ENCODE measurements at regions not wholly inside any gene's neighbourhood (a gene's known extent, or its start where the extent isn't known, plus 50 kb on each side); places are given as distances from the start of the nearest gene placed in this dataset.

DNA sequence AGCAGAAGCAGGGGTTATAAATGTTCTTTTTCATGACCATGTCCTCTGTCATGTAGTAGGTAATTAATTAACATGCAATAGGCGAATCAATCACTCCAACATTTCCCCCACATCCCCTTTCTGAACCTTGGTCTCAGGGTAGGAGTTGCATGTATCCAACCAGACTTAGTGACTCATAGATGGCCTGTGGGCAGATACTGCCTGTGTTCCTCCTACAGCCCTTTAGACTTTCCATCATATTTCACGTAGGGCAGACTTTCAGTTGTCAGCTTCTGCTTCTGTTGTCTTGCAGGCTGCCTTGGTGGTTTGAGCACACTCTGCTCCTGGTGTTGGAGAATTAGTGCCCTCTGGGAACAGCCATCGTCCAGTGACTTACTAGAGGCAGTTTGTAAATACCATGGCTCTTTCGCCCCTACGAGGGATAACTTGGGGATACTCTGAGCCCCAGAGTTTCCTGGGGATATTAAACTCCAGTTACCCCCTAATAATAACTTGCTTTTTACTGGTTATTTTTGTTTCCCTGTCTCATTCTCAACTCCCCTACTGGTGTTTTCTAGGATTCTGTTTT is 244.4 kb downstream of the EDEM1 start (continued):
- TF ChIP-seq, protein P1, sequence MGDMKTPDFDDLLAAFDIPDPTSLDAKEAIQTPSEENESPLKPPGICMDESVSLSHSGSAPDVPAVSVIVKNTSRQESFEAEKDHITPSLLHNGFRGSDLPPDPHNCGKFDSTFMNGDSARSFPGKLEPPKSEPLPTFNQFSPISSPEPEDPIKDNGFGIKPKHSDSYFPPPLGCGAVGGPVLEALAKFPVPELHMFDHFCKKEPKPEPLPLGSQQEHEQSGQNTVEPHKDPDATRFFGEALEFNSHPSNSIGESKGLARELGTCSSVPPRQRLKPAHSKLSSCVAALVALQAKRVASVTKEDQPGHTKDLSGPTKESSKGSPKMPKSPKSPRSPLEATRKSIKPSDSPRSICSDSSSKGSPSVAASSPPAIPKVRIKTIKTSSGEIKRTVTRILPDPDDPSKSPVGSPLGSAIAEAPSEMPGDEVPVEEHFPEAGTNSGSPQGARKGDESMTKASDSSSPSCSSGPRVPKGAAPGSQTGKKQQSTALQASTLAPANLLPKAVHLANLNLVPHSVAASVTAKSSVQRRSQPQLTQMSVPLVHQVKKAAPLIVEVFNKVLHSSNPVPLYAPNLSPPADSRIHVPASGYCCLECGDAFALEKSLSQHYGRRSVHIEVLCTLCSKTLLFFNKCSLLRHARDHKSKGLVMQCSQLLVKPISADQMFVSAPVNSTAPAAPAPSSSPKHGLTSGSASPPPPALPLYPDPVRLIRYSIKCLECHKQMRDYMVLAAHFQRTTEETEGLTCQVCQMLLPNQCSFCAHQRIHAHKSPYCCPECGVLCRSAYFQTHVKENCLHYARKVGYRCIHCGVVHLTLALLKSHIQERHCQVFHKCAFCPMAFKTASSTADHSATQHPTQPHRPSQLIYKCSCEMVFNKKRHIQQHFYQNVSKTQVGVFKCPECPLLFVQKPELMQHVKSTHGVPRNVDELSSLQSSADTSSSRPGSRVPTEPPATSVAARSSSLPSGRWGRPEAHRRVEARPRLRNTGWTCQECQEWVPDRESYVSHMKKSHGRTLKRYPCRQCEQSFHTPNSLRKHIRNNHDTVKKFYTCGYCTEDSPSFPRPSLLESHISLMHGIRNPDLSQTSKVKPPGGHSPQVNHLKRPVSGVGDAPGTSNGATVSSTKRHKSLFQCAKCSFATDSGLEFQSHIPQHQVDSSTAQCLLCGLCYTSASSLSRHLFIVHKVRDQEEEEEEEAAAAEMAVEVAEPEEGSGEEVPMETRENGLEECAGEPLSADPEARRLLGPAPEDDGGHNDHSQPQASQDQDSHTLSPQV (IDR thresholded peaks at IDR 0.05), result peak; percentile 67
- TF ChIP-seq ZNF239 (CRISPR knock-in tag; IDR thresholded peaks at IDR 0.05) (no peak), ZNF41 (CRISPR knock-in tag; conservative IDR thresholded peaks at IDR 0.05) (no peak), SUPT5H (IDR thresholded peaks at IDR 0.05) (no peak), NCOA6 (IDR thresholded peaks at IDR 0.05) (no peak), ELF2 (CRISPR knock-in tag; IDR thresholded peaks at IDR 0.05) (no peak), ZNF696 (CRISPR knock-in tag; conservative IDR thresholded peaks at IDR 0.05) (no peak), ZFPM2 (CRISPR knock-in tag; IDR thresholded peaks at IDR 0.05) (no peak), ZBTB17 (CRISPR knock-in tag; IDR thresholded peaks at IDR 0.05) (0 out of 2 replicates have a peak, but pooled peaks have one; percentile 55), MTA3 (IDR thresholded peaks at IDR 0.05; ENCODE audit: borderline replicate concordance) (no peak), SIRT6 (IDR thresholded peaks at IDR 0.05; ENCODE audit: low read depth, low read length) (no peak), JUNB (CRISPR knock-in tag; conservative IDR thresholded peaks at IDR 0.05) (peak; percentile 17; the same call in 1 of the 2 replicates), ZSCAN29 (IDR thresholded peaks at IDR 0.05) (no peak), GABPB1 (CRISPR knock-in tag; IDR thresholded peaks at IDR 0.05) (no peak), FOSL1 (tag; conservative IDR thresholded peaks at IDR 0.05) (peak; percentile 95), DNMT1 (IDR thresholded peaks at IDR 0.05) (no peak), ZNF589 (CRISPR knock-in tag; IDR thresholded peaks at IDR 0.05; ENCODE audit: low read depth) (no peak), BCOR (IDR thresholded peaks at IDR 0.05) (no peak), ZNF431 (CRISPR knock-in tag; IDR thresholded peaks at IDR 0.05) (no peak), SMAD1 (IDR thresholded peaks at IDR 0.05; ENCODE audit: low read depth, low read length, partially characterized antibody) (no peak), HDAC8 (tag; IDR thresholded peaks at IDR 0.05) (no peak), RFX7 (CRISPR knock-in tag; IDR thresholded peaks at IDR 0.05) (no peak), SMC3 (conservative IDR thresholded peaks at IDR 0.05; ENCODE audit: insufficient read depth, low read depth, low read length) (no peak), NEUROD1 (IDR thresholded peaks at IDR 0.05; ENCODE audit: borderline replicate concordance, low read depth, low read length, partially characterized antibody) (no peak)
- TF ChIP-seq, protein P2, sequence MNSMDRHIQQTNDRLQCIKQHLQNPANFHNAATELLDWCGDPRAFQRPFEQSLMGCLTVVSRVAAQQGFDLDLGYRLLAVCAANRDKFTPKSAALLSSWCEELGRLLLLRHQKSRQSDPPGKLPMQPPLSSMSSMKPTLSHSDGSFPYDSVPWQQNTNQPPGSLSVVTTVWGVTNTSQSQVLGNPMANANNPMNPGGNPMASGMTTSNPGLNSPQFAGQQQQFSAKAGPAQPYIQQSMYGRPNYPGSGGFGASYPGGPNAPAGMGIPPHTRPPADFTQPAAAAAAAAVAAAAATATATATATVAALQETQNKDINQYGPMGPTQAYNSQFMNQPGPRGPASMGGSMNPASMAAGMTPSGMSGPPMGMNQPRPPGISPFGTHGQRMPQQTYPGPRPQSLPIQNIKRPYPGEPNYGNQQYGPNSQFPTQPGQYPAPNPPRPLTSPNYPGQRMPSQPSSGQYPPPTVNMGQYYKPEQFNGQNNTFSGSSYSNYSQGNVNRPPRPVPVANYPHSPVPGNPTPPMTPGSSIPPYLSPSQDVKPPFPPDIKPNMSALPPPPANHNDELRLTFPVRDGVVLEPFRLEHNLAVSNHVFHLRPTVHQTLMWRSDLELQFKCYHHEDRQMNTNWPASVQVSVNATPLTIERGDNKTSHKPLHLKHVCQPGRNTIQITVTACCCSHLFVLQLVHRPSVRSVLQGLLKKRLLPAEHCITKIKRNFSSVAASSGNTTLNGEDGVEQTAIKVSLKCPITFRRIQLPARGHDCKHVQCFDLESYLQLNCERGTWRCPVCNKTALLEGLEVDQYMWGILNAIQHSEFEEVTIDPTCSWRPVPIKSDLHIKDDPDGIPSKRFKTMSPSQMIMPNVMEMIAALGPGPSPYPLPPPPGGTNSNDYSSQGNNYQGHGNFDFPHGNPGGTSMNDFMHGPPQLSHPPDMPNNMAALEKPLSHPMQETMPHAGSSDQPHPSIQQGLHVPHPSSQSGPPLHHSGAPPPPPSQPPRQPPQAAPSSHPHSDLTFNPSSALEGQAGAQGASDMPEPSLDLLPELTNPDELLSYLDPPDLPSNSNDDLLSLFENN (IDR thresholded peaks at IDR 0.05; ENCODE audit: low read depth in 2 of 2, low read length in 2 of 2), result no peak
